ENCODE measurements at regions not wholly inside any gene's neighbourhood (a gene's known extent, or its start where the extent isn't known, plus 50 kb on each side); places are given as distances from the start of the nearest gene placed in this dataset.

- TF ChIP-seq POLR2A (IDR thresholded peaks at IDR 0.05) = no peak
- no peak for TF ChIP-seq CTCF (IDR thresholded peaks at IDR 0.05)
- no peak for TF ChIP-seq POLR2AphosphoS5 (IDR thresholded peaks at IDR 0.05)
Measured at GRCh38 chr1:55774446-55774845, 559.3 kb upstream of the USP24 start.

Measured in prostate gland (tissue), 2 donors.